Rectal smooth muscle tissue (tissue), 1 donor: ENCODE measurements at regions not wholly inside any gene's neighbourhood (a gene's known extent, or its start where the extent isn't known, plus 50 kb on each side); places are given as distances from the start of the nearest gene placed in this dataset.

Experiments used
- H3K27ac ChIP-seq: one replicate; pipeline ENCODE4 v1.7.0; 2013; ENCODE audit warnings: low read depth, low read length, inconsistent platforms
- H3K27me3 ChIP-seq: one replicate; pipeline ENCODE4 v1.7.0; 2013; ENCODE audit warnings: low read length; ENCODE audit not compliant: control insufficient read depth, insufficient read depth
- H3K36me3 ChIP-seq: one replicate; pipeline ENCODE4 v1.7.0; 2013; ENCODE audit warnings: low read length; ENCODE audit not compliant: control insufficient read depth, insufficient read depth
- H3K4me1 ChIP-seq: one replicate; pipeline ENCODE4 v1.7.0; 2013; ENCODE audit warnings: low read length; ENCODE audit not compliant: control insufficient read depth, insufficient read depth
- H3K4me3 ChIP-seq: one replicate; pipeline ENCODE4 v1.7.0; 2013; ENCODE audit warnings: low read length
- H3K9ac ChIP-seq: one replicate; pipeline ENCODE4 v1.7.0; 2013; ENCODE audit warnings: low read length

GRCh38 chr12:97005174-97005573 lies 98.1 kb downstream of the NEDD1 start:
- H3K36me3 ChIP-seq = no peaks in the 10 kb centered on the region
- no peak overlapping the region for H3K27ac ChIP-seq
- no peak overlapping the region for H3K9ac ChIP-seq
- H3K4me3 ChIP-seq = no peak overlapping the region
- H3K4me1 ChIP-seq = no peaks in the 10 kb centered on the region
- H3K27me3 ChIP-seq = no peaks in the 10 kb centered on the region

- H3K27ac ChIP-seq = no peak overlapping the region
- H3K4me1 ChIP-seq = no peaks in the 10 kb centered on the region
- H3K36me3 ChIP-seq = no peaks in the 10 kb centered on the region
- no peaks in the 10 kb centered on the region for H3K27me3 ChIP-seq
- H3K9ac ChIP-seq = no peak overlapping the region
- H3K4me3 ChIP-seq = no peak overlapping the region
These were observed 98.6 kb downstream of the NEDD1 start for GRCh38 chr12:97005646-97006045.

- H3K4me3 ChIP-seq = no peak overlapping the region
- H3K27me3 ChIP-seq = no peaks in the 10 kb centered on the region
- no peaks in the 10 kb centered on the region for H3K36me3 ChIP-seq
- no peak overlapping the region for H3K9ac ChIP-seq
- H3K27ac ChIP-seq = no peak overlapping the region
- H3K4me1 ChIP-seq = no peaks in the 10 kb centered on the region
These were observed 99.5 kb downstream of the NEDD1 start for GRCh38 chr12:97006585-97006984.

- Histone ChIP-seq H3K4me3 (no peak overlapping the region), H3K9ac (no peak overlapping the region), H3K27me3 (no peaks in the 10 kb centered on the region), H3K36me3 (no peaks in the 10 kb centered on the region), H3K4me1 (no peaks in the 10 kb centered on the region), H3K27ac (no peak overlapping the region)
These were observed 109.1 kb downstream of the NEDD1 start for GRCh38 chr12:97016163-97016562.

GRCh38 chr12:97017213-97017612 lies 110.2 kb downstream of the NEDD1 start:
- Histone ChIP-seq H3K27ac (no peak overlapping the region), H3K4me3 (no peak overlapping the region), H3K27me3 (no peaks in the 10 kb centered on the region), H3K9ac (no peak overlapping the region), H3K36me3 (no peaks in the 10 kb centered on the region), H3K4me1 (no peaks in the 10 kb centered on the region)

GRCh38 chr12:97022536-97023230 lies 115.6 kb downstream of the NEDD1 start:
- H3K9ac ChIP-seq = no peak overlapping the region
- no peaks in the 10 kb centered on the region for H3K4me1 ChIP-seq
- H3K27me3 ChIP-seq = no peaks in the 10 kb centered on the region
- no peak overlapping the region for H3K4me3 ChIP-seq
- no peaks in the 10 kb centered on the region for H3K36me3 ChIP-seq
- H3K27ac ChIP-seq = no peak overlapping the region

- no peak overlapping the region for H3K27ac ChIP-seq
- no peaks in the 10 kb centered on the region for H3K27me3 ChIP-seq
- no peaks in the 10 kb centered on the region for H3K36me3 ChIP-seq
- H3K9ac ChIP-seq = no peak overlapping the region
- no peaks in the 10 kb centered on the region for H3K4me1 ChIP-seq
- no peak overlapping the region for H3K4me3 ChIP-seq
These were observed 117.3 kb downstream of the NEDD1 start for GRCh38 chr12:97024393-97024792.

- Histone ChIP-seq H3K9ac (no peak overlapping the region), H3K4me1 (no peaks in the 10 kb centered on the region), H3K27ac (no peak overlapping the region), H3K4me3 (no peak overlapping the region), H3K36me3 (no peaks in the 10 kb centered on the region), H3K27me3 (no peaks in the 10 kb centered on the region)
These were observed 119.8 kb downstream of the NEDD1 start for GRCh38 chr12:97026901-97027300.

- H3K27ac ChIP-seq = no peak overlapping the region
These were observed 120.4 kb downstream of the NEDD1 start for GRCh38 chr12:97027482-97027881.

GRCh38 chr12:97038131-97038530 lies 131.1 kb downstream of the NEDD1 start:
- Histone ChIP-seq H3K4me3 (no peak overlapping the region), H3K27ac (no peak overlapping the region), H3K4me1 (no peaks in the 10 kb centered on the region), H3K9ac (no peak overlapping the region), H3K27me3 (no peaks in the 10 kb centered on the region), H3K36me3 (no peaks in the 10 kb centered on the region)

More at GRCh38 chr12:97027482-97027881, 120.4 kb downstream of the NEDD1 start:
- Histone ChIP-seq H3K4me3 (no peak overlapping the region), H3K27me3 (no peaks in the 10 kb centered on the region), H3K36me3 (no peaks in the 10 kb centered on the region), H3K9ac (no peak overlapping the region), H3K4me1 (no peaks in the 10 kb centered on the region)

- Histone ChIP-seq H3K4me1 (no peaks in the 10 kb centered on the region), H3K4me3 (no peak overlapping the region), H3K27ac (no peak overlapping the region), H3K36me3 (no peaks in the 10 kb centered on the region), H3K27me3 (no peaks in the 10 kb centered on the region), H3K9ac (no peak overlapping the region)
These were observed 131.8 kb downstream of the NEDD1 start for GRCh38 chr12:97038834-97039233.

- Histone ChIP-seq H3K4me1 (no peaks in the 10 kb centered on the region), H3K9ac (no peak overlapping the region), H3K27ac (no peak overlapping the region), H3K4me3 (no peak overlapping the region), H3K27me3 (no peaks in the 10 kb centered on the region), H3K36me3 (no peaks in the 10 kb centered on the region)
These were observed 139.8 kb downstream of the NEDD1 start for GRCh38 chr12:97046901-97047300.

- Histone ChIP-seq H3K9ac (no peak overlapping the region), H3K4me1 (no peaks in the 10 kb centered on the region), H3K36me3 (no peaks in the 10 kb centered on the region), H3K27ac (no peak overlapping the region), H3K4me3 (no peak overlapping the region), H3K27me3 (no peaks in the 10 kb centered on the region)
These were observed 140.3 kb downstream of the NEDD1 start for GRCh38 chr12:97047361-97047760.
